H1 (cell line): ENCODE measurements at regions not wholly inside any gene's neighbourhood (a gene's known extent, or its start where the extent isn't known, plus 50 kb on each side); places are given as distances from the start of the nearest gene placed in this dataset.

Experiments
- CTCF ChIA-PET: fragments of 300-600 bp; sonication (Branson Sonifier 250); formaldehyde crosslinking; loops from one replicate; lab custom pipeline; 2021; ENCODE audit not compliant: partially characterized antibody; lab: Charles Lee
- POLR2A ChIA-PET: fragments of 300-600 bp; sonication (Branson Sonifier 250); formaldehyde crosslinking; loops from one replicate; lab custom pipeline; 2021; ENCODE audit warnings: inconsistent platforms; ENCODE audit not compliant: partially characterized antibody; lab: Charles Lee
- DNase-seq, 2 experiments: peaks; one replicate each; pipeline versions ENCODE4 v3.0.0 to v3.0.0-alpha.2; 2010 to 2022; ENCODE audit warnings: low spot score in 2 of 2, low read depth in 1 of 2, mixed read lengths in 1 of 2
- FAIRE-seq: peaks from 2 replicates; lab custom pipeline; 2011; peaks lifted over from hg19 to GRCh38; lab: Jason Lieb, UNC
- H2AFZ ChIP-seq: 2 replicates; pipeline ENCODE4 v1.8.1; 2012; ENCODE audit warnings: low read length, inconsistent platforms
- H2AK5ac ChIP-seq: 2 replicates; pipeline ENCODE4 v1.6.1; 2013; ENCODE audit warnings: low read depth, low read length
- H2BK120ac ChIP-seq: replicated peaks from 2 replicates; pipeline ENCODE3; 2013; ENCODE audit warnings: low read depth, low read length, inconsistent platforms
- H2BK12ac ChIP-seq: 2 replicates; pipeline ENCODE4 v1.6.1; 2013; ENCODE audit warnings: low read depth, low read length
- H2BK15ac ChIP-seq: 2 replicates; pipeline ENCODE4 v1.6.1; 2013; ENCODE audit warnings: low read length
- H2BK20ac ChIP-seq: 2 replicates; pipeline ENCODE4 v1.6.1; 2013; ENCODE audit warnings: low read length
- H2BK5ac ChIP-seq: 2 replicates; pipeline ENCODE4 v1.6.1; 2013; ENCODE audit warnings: low read depth, low read length
- H3K14ac ChIP-seq: 2 replicates; pipeline ENCODE4 v1.6.1; 2013; ENCODE audit warnings: inconsistent platforms; ENCODE audit not compliant: insufficient read length
- H3K18ac ChIP-seq: 2 replicates; pipeline ENCODE4 v1.6.1; 2013; ENCODE audit warnings: low read length; ENCODE audit errors: extremely low read depth
- H3K23ac ChIP-seq: 2 replicates; pipeline ENCODE4 v1.6.1; 2013; ENCODE audit warnings: inconsistent platforms; ENCODE audit not compliant: insufficient read length
- H3K23me2 ChIP-seq: 2 replicates; pipeline ENCODE4 v1.6.1; 2013; ENCODE audit warnings: low read depth, low read length
- H3K27ac ChIP-seq: 2 replicates; pipeline ENCODE4 v1.6.1; 2011; ENCODE audit warnings: low read depth, low read length, inconsistent platforms
- H3K27me3 ChIP-seq, 4 experiments: replicated peaks in 1 of 4; 1 replicate in 1 of 4; 2 replicates in 3 of 4; pipeline versions ENCODE4 v1.6.1 to v1.8.1; 2011 to 2013; ENCODE audit warnings: low read length in 3 of 4, mild to moderate bottlenecking in 3 of 4, inconsistent platforms in 2 of 4, mixed read lengths in 2 of 4, moderate library complexity in 1 of 4; ENCODE audit not compliant: control insufficient read depth in 3 of 4, insufficient read depth in 3 of 4; ENCODE audit errors: extremely low read depth in 1 of 4
- H3K36me3 ChIP-seq, 4 experiments: 2 replicates each; pipeline versions ENCODE4 v1.6.1 to v1.8.1; 2011 to 2013; ENCODE audit warnings: mild to moderate bottlenecking in 4 of 4, low read length in 3 of 4, moderate library complexity in 2 of 4, control low read depth in 1 of 4, inconsistent platforms in 1 of 4; ENCODE audit not compliant: insufficient read depth in 4 of 4, control insufficient read depth in 2 of 4
- H3K4ac ChIP-seq: replicated peaks from 2 replicates; pipeline ENCODE3; 2013; ENCODE audit warnings: low read length, low read depth, mixed read lengths, inconsistent platforms; ENCODE audit not compliant: insufficient read length
- H3K4me1 ChIP-seq, 4 experiments: replicated peaks in 1 of 4; 1 replicate in 1 of 4; 2 replicates in 3 of 4; pipeline versions ENCODE4 v1.6.1 to v1.8.1; 2011 to 2013; ENCODE audit warnings: low read length in 3 of 4, inconsistent platforms in 2 of 4, mixed read lengths in 1 of 4; ENCODE audit not compliant: insufficient read depth in 4 of 4, control insufficient read depth in 3 of 4
- H3K4me2 ChIP-seq, 2 experiments: 2 replicates each; pipeline versions ENCODE4 v1.6.1 to v1.8.1; 2011 to 2013; ENCODE audit warnings: low read depth in 2 of 2, low read length in 2 of 2, control low read depth in 1 of 2, inconsistent platforms in 1 of 2, mild to moderate bottlenecking in 1 of 2; ENCODE audit not compliant: insufficient read depth in 1 of 2
- H3K4me3 ChIP-seq, 4 experiments: fragments of 200-600, 300-600 bp in 1 of 4; sonication (generic), shearing (Covaris generic), sonication (Bioruptor Twin) in 1 of 4; 2 replicates each; pipeline versions ENCODE4 v1.5.1 to v1.8.1; 2011 to 2016; ENCODE audit warnings: low read length in 4 of 4, low read depth in 3 of 4, control low read depth in 2 of 4, inconsistent platforms in 2 of 4, mild to moderate bottlenecking in 2 of 4, mixed read lengths in 1 of 4, moderate library complexity in 1 of 4; ENCODE audit not compliant: insufficient read depth in 2 of 4; ENCODE audit errors: extremely low read depth in 1 of 4
- H3K56ac ChIP-seq: replicated peaks from 2 replicates; pipeline ENCODE3; 2013; ENCODE audit warnings: low read depth, mild to moderate bottlenecking, mixed read lengths, low read length, inconsistent platforms; ENCODE audit not compliant: insufficient read length
- H3K79me1 ChIP-seq: 2 replicates; pipeline ENCODE4 v1.6.1; 2013; ENCODE audit warnings: low read depth, low read length, control low read depth
- H3K79me2 ChIP-seq, 2 experiments: 2 replicates each; pipeline versions ENCODE4 v1.6.1 to v1.8.1; 2012 to 2013; ENCODE audit warnings: low read length in 2 of 2, mild to moderate bottlenecking in 2 of 2, inconsistent platforms in 1 of 2; ENCODE audit not compliant: insufficient read depth in 2 of 2, control insufficient read depth in 1 of 2
- H3K9ac ChIP-seq, 4 experiments: replicated peaks in 1 of 4; 1 replicate in 1 of 4; 2 replicates in 3 of 4; pipeline versions ENCODE4 v1.6.1 to v1.8.1; 2011 to 2013; ENCODE audit warnings: low read depth in 3 of 4, low read length in 3 of 4, control low read depth in 2 of 4, mild to moderate bottlenecking in 2 of 4, moderate library complexity in 2 of 4, inconsistent platforms in 1 of 4; ENCODE audit errors: extremely low read depth in 1 of 4
- H3K9me3 ChIP-seq, 2 experiments: 2 replicates each; pipeline versions ENCODE4 v1.6.1 to v1.8.1; 2012 to 2013; ENCODE audit warnings: mild to moderate bottlenecking in 2 of 2, moderate library complexity in 2 of 2, control low read depth in 1 of 2, inconsistent platforms in 1 of 2, low read depth in 1 of 2, low read length in 1 of 2, mixed read lengths in 1 of 2; ENCODE audit not compliant: insufficient read depth in 2 of 2
- H4K20me1 ChIP-seq, 2 experiments: replicated peaks in 1 of 2; 2 replicates each; pipeline versions ENCODE3 to v1.8.1; 2011 to 2013; ENCODE audit warnings: inconsistent platforms in 2 of 2, low read length in 2 of 2, mild to moderate bottlenecking in 1 of 2; ENCODE audit not compliant: insufficient read depth in 2 of 2, control insufficient read depth in 1 of 2
- H4K5ac ChIP-seq: 2 replicates; pipeline ENCODE4 v1.6.1; 2013; ENCODE audit warnings: low read length, low read depth, mixed read lengths, inconsistent platforms; ENCODE audit not compliant: insufficient read length
- H4K8ac ChIP-seq: 2 replicates; pipeline ENCODE4 v1.8.0; 2013; ENCODE audit warnings: mild to moderate bottlenecking, moderate library complexity, low read length, inconsistent platforms; ENCODE audit not compliant: insufficient read depth; ENCODE audit errors: extremely low read depth
- H4K91ac ChIP-seq: replicated peaks from 2 replicates; pipeline ENCODE3; 2013; ENCODE audit warnings: low read length, mixed read lengths, inconsistent platforms; ENCODE audit not compliant: insufficient read length
- CREB1 ChIP-seq: IDR thresholded peaks from 2 replicates; pipeline ENCODE4 v1.6.1; 2012; ENCODE audit warnings: inconsistent platforms
- TF ChIP-seq, protein P1 (sequence below): IDR thresholded peaks from 2 replicates; pipeline ENCODE4 v1.6.1; 2011; ENCODE audit warnings: low read length, improper control_type of control experiment

- no peak for DNase-seq
- no peak overlapping the region for H2BK5ac ChIP-seq
- CTCF ChIA-PET = no interaction called here
- H2BK20ac ChIP-seq = no peak overlapping the region
- no peak overlapping the region for H3K4me3 ChIP-seq
- H4K20me1 ChIP-seq = no peaks in the 10 kb centered on the region
- no peaks in the 10 kb centered on the region for H3K4me1 ChIP-seq
- H2BK15ac ChIP-seq = no peak overlapping the region
- no peaks in the 10 kb centered on the region for H3K23me2 ChIP-seq
- H2BK120ac ChIP-seq = no peak overlapping the region
- no peaks in the 10 kb centered on the region for H3K36me3 ChIP-seq
- H2AFZ ChIP-seq = no peak overlapping the region
- POLR2A ChIA-PET = no interaction called here
- H3K27me3 ChIP-seq = no peaks in the 10 kb centered on the region
- no peaks in the 10 kb centered on the region for H3K79me2 ChIP-seq
- no peak overlapping the region for H3K23ac ChIP-seq
- H3K56ac ChIP-seq = no peak overlapping the region
- H3K4ac ChIP-seq = no peak overlapping the region
- H3K18ac ChIP-seq = no peak overlapping the region
- no peak for FAIRE-seq
- no peak overlapping the region for H3K4me2 ChIP-seq
- no peak overlapping the region for H2BK12ac ChIP-seq
- H4K5ac ChIP-seq = no peak overlapping the region
- no peak overlapping the region for H4K8ac ChIP-seq
- no peak overlapping the region for H3K14ac ChIP-seq
- no peak overlapping the region for H4K91ac ChIP-seq
- H3K79me1 ChIP-seq = no peaks in the 10 kb centered on the region
- TF ChIP-seq CREB1 = no peak
- TF ChIP-seq, protein P1, sequence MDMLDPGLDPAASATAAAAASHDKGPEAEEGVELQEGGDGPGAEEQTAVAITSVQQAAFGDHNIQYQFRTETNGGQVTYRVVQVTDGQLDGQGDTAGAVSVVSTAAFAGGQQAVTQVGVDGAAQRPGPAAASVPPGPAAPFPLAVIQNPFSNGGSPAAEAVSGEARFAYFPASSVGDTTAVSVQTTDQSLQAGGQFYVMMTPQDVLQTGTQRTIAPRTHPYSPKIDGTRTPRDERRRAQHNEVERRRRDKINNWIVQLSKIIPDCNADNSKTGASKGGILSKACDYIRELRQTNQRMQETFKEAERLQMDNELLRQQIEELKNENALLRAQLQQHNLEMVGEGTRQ = no peak
- H3K27ac ChIP-seq = no peak overlapping the region
- no peaks in the 10 kb centered on the region for H3K9me3 ChIP-seq
- no peak overlapping the region for H3K9ac ChIP-seq
- H2AK5ac ChIP-seq = no peak overlapping the region
Measured at GRCh38 chr2:180776921-180777320, 203.5 kb upstream of the UBE2E3 start.
